GM21737 (cell line): ENCODE measurements at regions not wholly inside any gene's neighbourhood (a gene's known extent, or its start where the extent isn't known, plus 50 kb on each side); places are given as distances from the start of the nearest gene placed in this dataset.

Experiments used
- ATAC-seq: cut with Tn5 transposase; IDR thresholded peaks from one replicate; pipeline ENCODE4 v1.9.1; 2021; ENCODE audit warnings: mild to moderate bottlenecking, moderate library complexity; ENCODE audit not compliant: unreplicated experiment

GRCh38 chr20:41952166-41952565, 334.0 kb upstream of the CHD6 start:
- ATAC-seq = no peak

GRCh38 chr20:41951615-41952014, 333.4 kb upstream of the CHD6 start:
- ATAC-seq = no peak

DNA sequence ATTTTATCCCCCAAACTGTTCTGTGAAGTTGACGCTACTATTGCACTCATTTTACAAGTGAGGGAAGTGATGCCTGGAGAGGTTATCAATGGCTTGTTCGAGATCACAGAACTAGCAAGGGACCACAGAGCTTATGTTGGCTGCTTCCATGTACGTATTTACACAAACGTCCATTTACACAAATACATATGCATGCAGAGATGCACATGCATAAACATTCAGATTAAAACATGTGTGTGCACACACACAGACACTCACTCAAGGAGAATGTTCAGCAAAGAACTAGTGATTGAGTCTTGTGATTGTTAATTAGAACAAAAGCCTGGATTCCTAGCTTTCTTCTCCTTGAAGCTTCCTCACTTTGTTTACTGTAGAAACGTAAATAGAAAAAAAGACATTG, 321.5 kb upstream of the CHD6 start:
- ATAC-seq = no peak

GRCh38 chr20:41938353-41938752, 320.2 kb upstream of the CHD6 start:
- no peak for ATAC-seq

- ATAC-seq = no peak
Observed at GRCh38 chr20:41935259-41935791, 317.1 kb upstream of the CHD6 start.

- ATAC-seq = no peak
Observed at GRCh38 chr20:41932431-41932830, 314.3 kb upstream of the CHD6 start.

DNA sequence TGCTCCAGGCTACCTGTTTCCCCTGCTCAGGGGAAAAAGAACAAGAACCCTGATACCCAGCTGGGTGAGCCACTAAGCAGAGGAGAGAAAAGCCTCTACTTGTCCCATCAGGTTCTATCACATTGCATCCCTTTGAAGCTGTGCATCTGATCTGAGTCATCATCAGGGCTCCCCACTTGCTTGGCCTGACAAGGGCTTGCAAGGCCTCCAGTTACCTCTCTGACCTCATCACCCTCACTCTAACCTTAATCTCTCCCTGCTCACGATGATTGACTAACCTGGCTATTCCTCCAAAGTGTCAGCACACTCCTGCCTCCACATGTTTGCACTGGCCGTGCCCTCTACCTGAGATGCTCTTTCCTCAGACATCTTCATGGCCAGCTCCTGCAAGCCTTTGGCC, 309.5 kb upstream of the CHD6 start:
- no peak for ATAC-seq

- no peak for ATAC-seq
Observed at GRCh38 chr20:41927189-41927588, 309.0 kb upstream of the CHD6 start.

DNA sequence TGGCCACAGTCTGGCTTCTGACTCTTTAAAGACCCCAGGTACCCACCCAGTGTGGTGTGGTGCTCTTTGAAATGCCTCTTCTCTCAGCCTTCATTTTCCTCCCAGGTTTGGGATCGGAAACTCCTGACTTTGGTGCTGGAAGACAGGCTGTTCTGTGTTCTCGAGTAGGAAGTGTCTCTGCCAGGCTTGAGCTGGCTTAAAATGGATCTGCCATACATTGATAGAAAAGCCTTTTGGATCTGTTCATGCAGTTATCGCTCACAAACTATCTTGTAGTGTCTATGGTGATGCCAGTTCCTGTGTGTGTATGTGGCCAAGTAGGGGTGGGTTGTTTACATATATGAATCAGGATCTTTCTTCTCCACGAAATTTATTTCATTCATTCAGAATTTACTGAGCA, 307.3 kb upstream of the CHD6 start:
- ATAC-seq = no peak

DNA sequence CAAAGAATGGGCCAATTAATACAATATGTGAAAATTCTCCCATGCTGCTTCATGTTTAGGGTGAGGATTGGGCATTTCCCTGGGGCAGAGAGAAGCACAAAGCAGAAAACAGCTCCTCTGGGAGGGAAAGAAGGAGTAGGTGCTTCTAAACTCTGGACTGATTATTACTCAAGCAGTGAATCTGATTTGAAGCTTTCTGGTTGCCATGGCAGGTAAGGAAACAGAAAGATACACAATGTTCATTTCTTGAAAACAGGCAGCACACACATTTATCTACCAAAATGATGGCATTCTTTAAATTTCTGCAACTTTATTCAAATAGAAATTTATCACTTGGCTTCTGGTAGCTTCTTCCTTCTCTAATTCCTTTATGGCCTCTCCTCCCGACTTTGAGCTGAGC, 305.4 kb upstream of the CHD6 start:
- ATAC-seq = no peak

DNA sequence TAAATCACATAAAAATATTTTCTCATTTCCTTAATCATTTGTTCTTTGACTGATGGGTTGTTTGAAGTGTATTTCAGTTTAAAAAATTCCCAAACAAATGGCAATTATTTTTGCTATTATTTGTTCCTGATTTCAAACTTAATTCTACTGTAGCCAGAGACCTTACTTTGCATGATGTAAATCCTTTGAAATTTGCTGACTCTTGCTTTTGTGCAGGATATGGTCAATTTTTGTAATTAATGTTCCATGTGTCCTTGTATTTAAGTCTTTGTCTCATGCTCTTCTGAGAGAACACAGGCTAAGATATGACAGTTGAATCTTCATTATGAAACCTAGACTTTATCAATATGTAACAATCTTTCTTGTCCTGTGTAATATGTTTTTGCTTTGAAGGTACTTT, 295.0 kb upstream of the CHD6 start:
- no peak for ATAC-seq

- ATAC-seq = no peak
Observed at GRCh38 chr20:41910558-41910957, 292.4 kb upstream of the CHD6 start.

DNA sequence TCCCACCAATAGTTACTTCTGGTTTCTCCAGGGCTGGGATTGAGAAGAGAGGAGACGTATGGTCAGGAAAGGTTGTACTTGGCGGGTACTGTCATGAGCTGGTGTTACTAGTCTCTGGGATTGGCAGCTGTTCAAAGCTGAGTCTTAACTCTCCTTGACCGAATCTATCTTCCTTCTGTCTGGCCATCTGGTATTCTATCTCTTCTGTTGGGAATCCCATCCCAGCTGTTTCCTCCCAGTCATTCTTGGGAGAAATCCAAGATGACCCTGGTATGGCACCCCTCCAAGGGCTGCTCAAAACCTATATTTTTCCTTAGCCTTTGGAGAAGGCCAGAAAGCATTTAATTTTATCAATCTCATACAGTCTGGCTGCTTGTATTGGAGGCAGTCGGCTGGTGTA, 287.0 kb upstream of the CHD6 start:
- no peak for ATAC-seq

DNA sequence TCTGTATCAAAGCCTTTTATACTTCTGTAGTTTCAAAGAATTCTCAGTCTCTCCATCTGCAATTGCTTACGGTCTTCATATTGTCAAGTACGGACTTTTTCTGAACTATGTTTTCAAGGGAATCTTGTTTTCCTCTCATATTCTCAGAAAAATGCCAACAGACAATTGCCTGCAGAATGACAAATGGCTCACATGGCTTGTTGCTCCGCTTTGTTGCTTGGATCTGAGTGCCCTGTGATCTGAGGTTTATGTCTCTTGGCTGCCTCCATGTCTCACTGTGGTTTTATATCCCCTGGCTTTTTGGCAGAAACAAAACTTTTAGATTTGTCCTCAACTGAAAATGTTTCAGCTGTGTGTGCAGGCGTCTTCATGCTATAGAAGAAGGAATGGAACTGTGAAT, 285.4 kb upstream of the CHD6 start:
- ATAC-seq = no peak

DNA sequence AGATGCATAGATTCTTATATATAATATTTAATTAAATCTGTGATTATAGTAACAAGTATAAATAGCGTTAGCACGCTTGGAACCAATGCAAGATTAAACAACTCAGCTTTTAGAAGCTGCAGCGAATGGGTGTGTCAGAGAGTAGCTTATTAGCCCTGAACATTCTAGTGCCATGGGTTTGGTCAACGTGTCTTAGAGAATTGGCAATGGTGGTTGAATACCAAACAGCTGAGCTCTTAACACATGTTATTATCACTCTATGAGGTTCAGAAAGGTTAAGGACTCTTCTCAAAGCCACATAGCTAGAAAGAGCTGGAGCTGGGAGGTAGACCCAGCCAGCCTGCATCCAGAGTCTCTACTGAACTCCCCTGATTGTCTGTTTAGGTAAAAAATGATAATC, 284.2 kb upstream of the CHD6 start:
- ATAC-seq = no peak

GRCh38 chr20:41900201-41900691, 282.1 kb upstream of the CHD6 start:
- ATAC-seq = no peak

DNA sequence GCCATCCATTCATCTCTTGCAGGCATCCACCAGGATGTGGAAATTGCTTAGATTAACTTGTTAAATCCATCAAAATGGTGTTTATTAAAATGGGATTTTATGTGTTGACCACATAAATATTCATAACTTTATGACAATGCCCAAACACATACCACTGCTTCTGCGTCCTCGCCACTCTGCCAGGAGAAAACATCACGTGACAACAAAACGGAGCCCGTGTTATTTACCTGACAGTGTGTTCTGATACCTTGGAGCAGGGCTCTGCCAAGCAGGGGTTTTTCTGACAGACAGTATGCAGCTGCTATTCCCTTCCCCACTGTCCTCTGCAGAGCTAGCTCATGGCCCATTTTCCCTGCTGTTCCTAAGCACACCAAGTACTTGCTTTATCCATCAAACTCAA, 279.5 kb upstream of the CHD6 start:
- no peak for ATAC-seq

GRCh38 chr20:41895241-41896032, 277.3 kb upstream of the CHD6 start:
- ATAC-seq = no peak

GRCh38 chr20:41894255-41894963, 276.2 kb upstream of the CHD6 start:
- no peak for ATAC-seq

- ATAC-seq = no peak
Observed at GRCh38 chr20:41892031-41892430, 273.9 kb upstream of the CHD6 start.

DNA sequence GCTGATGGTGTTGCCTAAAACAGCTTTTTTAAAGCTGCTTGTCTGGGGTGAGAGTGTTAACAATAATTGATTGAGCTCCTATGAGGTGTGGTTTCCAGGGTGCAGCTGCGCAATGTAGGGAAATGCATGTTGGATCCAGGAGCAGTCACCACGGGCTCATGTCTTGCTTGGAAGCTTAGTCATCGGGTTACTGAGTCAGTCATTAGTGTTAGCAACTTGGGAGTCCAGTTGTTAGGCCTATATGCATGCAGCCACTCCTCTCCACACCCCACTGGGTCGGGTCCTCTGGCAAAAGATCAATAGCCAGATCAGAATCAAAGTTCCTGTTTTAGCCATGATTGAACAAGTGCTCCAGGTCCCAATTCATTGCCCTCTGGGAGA, 271.7 kb upstream of the CHD6 start:
- no peak for ATAC-seq
